ENCODE measurements at regions not wholly inside any gene's neighbourhood (a gene's known extent, or its start where the extent isn't known, plus 50 kb on each side); places are given as distances from the start of the nearest gene placed in this dataset.

DNA sequence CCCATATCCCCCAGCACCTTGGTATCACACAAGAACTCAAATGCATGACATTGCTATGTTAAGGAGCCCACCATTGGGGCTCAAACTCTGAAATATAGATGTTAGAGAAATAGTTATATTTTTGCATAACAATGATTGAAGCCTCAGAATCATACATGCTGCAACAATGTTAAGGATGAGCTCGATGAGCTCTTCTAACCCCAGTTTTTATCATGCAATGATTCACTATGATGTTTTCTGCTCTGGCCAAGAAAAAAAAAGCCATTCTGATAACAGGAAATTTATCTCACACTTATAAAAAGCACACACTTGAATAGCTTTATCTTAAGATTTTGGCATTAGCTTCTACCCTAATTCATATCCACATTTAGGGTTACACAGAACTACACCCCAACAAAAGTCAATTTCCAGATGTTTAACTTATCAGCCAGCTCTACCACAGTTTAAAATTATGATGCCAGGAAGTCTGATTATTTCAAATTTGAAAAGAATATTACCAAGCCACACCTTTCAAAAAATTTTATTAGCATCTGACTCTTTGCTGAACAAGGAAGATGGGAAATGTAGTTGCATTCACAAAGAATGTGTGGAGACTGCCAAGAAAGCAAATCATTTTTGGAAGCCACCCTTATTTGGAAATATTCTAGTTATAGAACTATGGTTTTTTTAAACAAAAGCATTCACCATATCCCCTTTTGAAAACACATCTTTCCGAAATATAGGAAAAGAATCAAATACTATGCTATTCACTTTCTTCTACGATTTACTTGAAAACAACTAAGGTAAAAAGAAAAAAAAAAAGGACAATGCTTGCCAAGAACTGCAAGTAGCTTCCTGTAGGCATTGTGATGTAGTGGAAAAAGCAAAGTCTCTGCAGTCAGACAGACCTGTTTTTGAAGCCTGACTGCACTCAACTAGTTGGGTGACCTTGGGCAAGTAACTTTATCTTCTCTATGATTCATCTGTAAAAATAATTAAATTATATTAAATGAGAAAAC is 100.8 kb upstream of the PLS3 start:
- Histone ChIP-seq H4K20me1 (ENCODE audit: insufficient read depth, low read length) (no peaks in the 10 kb centered on the region), H3K9ac (ENCODE audit: insufficient read depth, low read length, poor library complexity, severe bottlenecking) (no peak overlapping the region), H3K36me3 (replicated peaks in 1 of 2; ENCODE audit: control insufficient read depth in 1 of 2, insufficient read depth in 2 of 2, low read length in 2 of 2) (no peaks in the 10 kb centered on the region), H3K79me2 (ENCODE audit: insufficient read depth, low read length) (no peaks in the 10 kb centered on the region), H3K4me3 (replicated peaks in 1 of 3; ENCODE audit: low read depth in 2 of 3, low read length in 3 of 3) (no peak overlapping the region), H3K4me1 (ENCODE audit: control insufficient read depth in 1 of 2, insufficient read depth in 2 of 2, low read length in 2 of 2) (no peaks in the 10 kb centered on the region), H3K4me2 (replicated peaks; ENCODE audit: extremely low read depth, low read length, poor library complexity, severe bottlenecking) (no peak overlapping the region), H3K27me3 (ENCODE audit: control insufficient read depth in 2 of 2, insufficient read depth in 2 of 2, low read length in 2 of 2) (no peaks in the 10 kb centered on the region), H3K9me3 (replicated peaks in 1 of 2; ENCODE audit: control insufficient read depth in 1 of 2, insufficient read depth in 1 of 2, low read length in 2 of 2) (no peaks in the 10 kb centered on the region), H2AFZ (ENCODE audit: insufficient read depth, low read depth, low read length, poor library complexity, severe bottlenecking) (no peak overlapping the region), H3K27ac (ENCODE audit: low read depth in 1 of 2, low read length in 2 of 2) (no peak overlapping the region)
- intact Hi-C loops (cut with micrococcal nuclease) = no loop called here
- no peak overlapping the region for H3K4me3 Mint-ChIP-seq
- peaks cover 2 to 17% (median 3%) of the 10 kb centered on the region in 3 donors for H3K27me3 Mint-ChIP-seq (ENCODE audit: low read depth in 3 of 3)
- WGBS (ENCODE audit: insufficient coverage) = no CpG with 5 or more reads among the region's 3 CpGs
- H3K36me3 Mint-ChIP-seq = no peaks in the 10 kb centered on the region
- no peak overlapping the region for H3K27ac Mint-ChIP-seq
- TF ChIP-seq, protein P1, sequence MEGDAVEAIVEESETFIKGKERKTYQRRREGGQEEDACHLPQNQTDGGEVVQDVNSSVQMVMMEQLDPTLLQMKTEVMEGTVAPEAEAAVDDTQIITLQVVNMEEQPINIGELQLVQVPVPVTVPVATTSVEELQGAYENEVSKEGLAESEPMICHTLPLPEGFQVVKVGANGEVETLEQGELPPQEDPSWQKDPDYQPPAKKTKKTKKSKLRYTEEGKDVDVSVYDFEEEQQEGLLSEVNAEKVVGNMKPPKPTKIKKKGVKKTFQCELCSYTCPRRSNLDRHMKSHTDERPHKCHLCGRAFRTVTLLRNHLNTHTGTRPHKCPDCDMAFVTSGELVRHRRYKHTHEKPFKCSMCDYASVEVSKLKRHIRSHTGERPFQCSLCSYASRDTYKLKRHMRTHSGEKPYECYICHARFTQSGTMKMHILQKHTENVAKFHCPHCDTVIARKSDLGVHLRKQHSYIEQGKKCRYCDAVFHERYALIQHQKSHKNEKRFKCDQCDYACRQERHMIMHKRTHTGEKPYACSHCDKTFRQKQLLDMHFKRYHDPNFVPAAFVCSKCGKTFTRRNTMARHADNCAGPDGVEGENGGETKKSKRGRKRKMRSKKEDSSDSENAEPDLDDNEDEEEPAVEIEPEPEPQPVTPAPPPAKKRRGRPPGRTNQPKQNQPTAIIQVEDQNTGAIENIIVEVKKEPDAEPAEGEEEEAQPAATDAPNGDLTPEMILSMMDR (IDR thresholded peaks at IDR 0.05) = no peak
- no peak for DNase-seq
- peaks cover 0 to 5% (median 1%) of the 10 kb centered on the region in 7 donors for H3K9me3 Mint-ChIP-seq
- H3K4me1 Mint-ChIP-seq = no peaks in the 10 kb centered on the region

GRCh38 chrX:115462406-115462805 is 98.6 kb upstream of the PLS3 start:
- intact Hi-C loops (cut with micrococcal nuclease) = no loop called here
- no peak for DNase-seq
- peaks cover 2 to 10% (median 3%) of the 10 kb centered on the region in 3 donors for H3K27me3 Mint-ChIP-seq (ENCODE audit: low read depth in 3 of 3)

More at GRCh38 chrX:115462406-115462805, 98.6 kb upstream of the PLS3 start:
- TF ChIP-seq, protein P1 (IDR thresholded peaks at IDR 0.05) = no peak
- Histone ChIP-seq H3K4me3 (replicated peaks in 1 of 3; ENCODE audit: low read depth in 2 of 3, low read length in 3 of 3) (no peak overlapping the region), H3K27ac (ENCODE audit: low read depth in 1 of 2, low read length in 2 of 2) (no peak overlapping the region), H3K79me2 (ENCODE audit: insufficient read depth, low read length) (no peaks in the 10 kb centered on the region), H3K4me1 (ENCODE audit: control insufficient read depth in 1 of 2, insufficient read depth in 2 of 2, low read length in 2 of 2) (no peaks in the 10 kb centered on the region), H3K9ac (ENCODE audit: insufficient read depth, low read length, poor library complexity, severe bottlenecking) (no peak overlapping the region), H2AFZ (ENCODE audit: insufficient read depth, low read depth, low read length, poor library complexity, severe bottlenecking) (no peak overlapping the region), H3K4me2 (replicated peaks; ENCODE audit: extremely low read depth, low read length, poor library complexity, severe bottlenecking) (no peak overlapping the region), H4K20me1 (ENCODE audit: insufficient read depth, low read length) (no peaks in the 10 kb centered on the region), H3K9me3 (replicated peaks in 1 of 2; ENCODE audit: control insufficient read depth in 1 of 2, insufficient read depth in 1 of 2, low read length in 2 of 2) (no peaks in the 10 kb centered on the region), H3K36me3 (replicated peaks in 1 of 2; ENCODE audit: control insufficient read depth in 1 of 2, insufficient read depth in 2 of 2, low read length in 2 of 2) (no peaks in the 10 kb centered on the region), H3K27me3 (ENCODE audit: control insufficient read depth in 2 of 2, insufficient read depth in 2 of 2, low read length in 2 of 2) (no peaks in the 10 kb centered on the region)
- H3K27ac Mint-ChIP-seq = no peak overlapping the region
- no peak overlapping the region for H3K4me3 Mint-ChIP-seq
- no CpG with 5 or more reads among the region's 1 CpG for WGBS (ENCODE audit: insufficient coverage)
- H3K9me3 Mint-ChIP-seq = peaks cover 0 to 5% (median 1%) of the 10 kb centered on the region in 7 donors
- H3K36me3 Mint-ChIP-seq = no peaks in the 10 kb centered on the region
- H3K4me1 Mint-ChIP-seq = no peaks in the 10 kb centered on the region

Data from CD14-positive monocyte (primary cell).